ENCODE measurements at regions not wholly inside any gene's neighbourhood (a gene's known extent, or its start where the extent isn't known, plus 50 kb on each side); places are given as distances from the start of the nearest gene placed in this dataset.

DNA sequence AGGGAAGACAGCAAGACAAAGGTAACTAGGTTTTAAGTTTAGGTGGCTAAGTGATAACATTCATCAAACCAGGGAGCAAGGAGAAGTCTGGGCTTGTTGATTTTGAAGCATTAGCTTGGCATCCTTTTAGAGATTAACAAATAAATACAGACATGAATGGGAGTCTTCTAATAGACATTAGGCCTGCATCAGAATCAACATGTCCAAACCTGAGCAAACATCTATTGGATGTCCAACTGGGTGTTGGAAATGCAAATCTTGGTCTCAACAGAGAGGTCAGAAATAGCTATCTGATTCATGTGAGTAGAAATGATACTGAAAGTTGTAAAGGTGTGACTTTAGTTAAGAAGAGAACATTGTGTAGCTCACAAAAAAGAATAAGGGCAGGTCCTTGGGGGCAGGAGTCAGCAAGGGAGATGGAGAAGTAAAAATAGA is 85.5 kb upstream of the RND3 start:
- DNase-seq = no peak

DNA sequence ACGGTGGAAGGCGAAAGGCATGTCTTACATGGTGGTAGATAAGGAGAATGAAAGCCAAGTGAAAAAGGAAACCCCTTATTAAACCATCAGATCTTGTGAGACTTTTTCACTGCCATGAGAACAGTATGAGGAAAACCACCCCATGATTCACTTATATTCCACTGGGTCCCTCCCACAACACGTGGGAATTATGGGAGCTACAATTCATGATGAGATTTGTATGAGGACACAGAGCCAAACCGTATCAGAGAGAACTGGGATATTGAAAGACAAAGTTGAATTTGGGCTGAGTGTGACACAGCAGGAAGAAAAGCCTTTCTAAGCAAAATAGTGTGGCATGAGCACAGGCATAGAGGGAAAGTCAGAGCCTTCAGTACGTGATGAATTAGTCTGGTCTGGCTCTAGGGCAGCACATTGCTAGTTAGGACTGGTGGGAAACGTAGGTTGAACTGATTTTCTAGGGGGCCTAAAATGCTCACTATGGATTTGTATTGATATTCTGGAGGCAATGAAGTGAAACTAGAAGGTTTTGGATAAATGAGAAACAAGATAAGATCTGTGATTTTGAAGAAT is 84.8 kb upstream of the RND3 start:
- DNase-seq = no peak

DNA sequence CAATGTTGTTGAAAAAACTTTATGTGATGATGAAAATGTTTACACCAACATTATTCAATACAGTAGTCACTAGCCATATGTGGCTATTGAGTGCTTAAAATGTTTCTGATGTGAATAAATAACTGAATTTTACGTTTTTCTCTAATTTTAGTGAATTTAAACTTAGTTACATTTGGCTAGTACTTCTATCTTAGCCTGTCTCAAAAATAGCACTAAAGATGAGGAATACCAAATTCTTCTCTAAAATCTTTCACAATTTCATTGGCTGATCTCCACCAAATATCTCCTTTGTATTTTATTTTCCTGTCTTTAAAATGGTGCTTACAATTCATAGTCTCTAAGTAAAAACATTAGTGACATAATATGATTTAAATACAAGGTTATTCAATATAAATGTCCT is 83.7 kb upstream of the RND3 start:
- DNase-seq = no peak

DNA sequence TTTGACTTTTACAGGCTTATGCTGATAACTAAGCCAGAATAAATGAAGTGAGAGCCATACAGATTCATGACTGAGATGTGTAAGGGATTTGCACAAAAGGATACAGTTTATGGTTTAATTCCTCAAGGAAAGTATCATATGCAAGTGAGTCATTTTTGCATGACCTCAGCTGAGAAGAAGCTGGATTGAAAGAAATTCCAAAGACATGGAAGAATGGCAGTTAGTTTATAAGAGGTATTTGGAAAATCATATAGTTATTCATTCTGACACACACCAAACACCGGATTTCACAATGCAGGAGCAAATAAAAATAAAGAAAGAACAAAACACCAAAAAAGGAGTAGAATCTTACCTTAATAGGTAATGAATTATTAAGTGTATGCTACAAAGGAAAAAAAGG is 83.2 kb upstream of the RND3 start:
- no peak for DNase-seq

DNA sequence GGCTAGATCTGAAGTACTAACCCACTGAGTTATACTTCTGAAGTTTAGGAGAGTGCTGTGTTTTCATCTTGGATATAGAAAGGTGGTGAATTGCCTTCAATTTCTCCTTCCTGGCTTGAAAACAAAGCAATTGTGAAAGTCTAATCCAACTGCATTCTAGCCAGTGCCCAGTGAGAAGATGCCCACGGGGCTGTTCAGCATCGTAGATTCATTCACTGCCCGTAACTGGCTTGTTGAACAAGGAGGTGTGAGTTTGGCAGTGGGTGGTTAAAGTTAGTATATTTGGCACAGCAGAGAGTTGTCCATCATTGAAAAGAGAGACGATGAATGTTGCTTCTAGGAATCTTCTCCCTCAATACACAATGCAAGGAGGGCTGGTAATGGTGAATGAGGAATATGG is 82.3 kb upstream of the RND3 start:
- no peak for DNase-seq

DNA sequence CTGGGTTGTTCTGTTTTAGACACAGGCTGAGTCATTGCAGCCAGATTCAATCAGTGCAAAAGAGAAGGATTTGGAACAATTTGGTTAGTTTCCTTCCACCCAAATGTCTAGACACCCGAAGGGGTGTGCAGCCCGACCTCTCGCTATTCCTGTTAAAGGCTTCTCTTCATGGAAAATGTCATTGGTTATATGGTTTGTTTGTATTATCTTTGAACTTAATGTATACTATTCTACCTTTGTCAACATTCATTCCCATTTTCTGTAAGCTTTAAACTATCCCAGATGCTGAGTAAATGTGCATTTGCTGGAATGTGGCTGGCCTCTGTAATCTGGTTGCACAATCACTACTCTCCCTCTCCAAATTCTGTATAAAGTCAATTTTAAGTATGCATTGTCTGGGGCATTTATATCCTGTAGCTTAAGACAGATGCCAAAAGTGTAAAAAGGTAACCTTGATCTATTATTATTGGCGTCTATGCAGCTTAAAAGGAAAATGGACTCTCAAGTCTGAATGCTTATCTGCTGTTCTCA is 80.4 kb upstream of the RND3 start:
- DNase-seq = no peak

DNA sequence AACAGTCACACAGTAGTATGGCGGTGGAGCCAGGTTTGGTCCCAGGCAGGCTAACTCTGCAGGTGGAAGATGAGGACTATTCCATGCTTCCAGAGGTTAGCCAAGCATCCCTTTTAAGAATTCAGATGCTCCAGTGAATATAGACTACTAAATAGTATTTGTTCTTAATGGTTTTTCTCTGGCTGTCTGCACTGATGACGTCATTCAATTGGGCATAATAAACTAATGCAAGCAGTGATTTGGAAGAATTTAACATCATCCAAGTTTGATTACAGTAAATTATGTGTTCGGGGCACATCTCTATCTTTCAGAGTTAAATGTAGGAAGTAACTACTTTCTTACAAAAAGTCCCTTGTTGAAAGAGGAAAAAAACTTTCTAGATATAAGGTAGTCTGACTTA is 78.8 kb upstream of the RND3 start:
- DNase-seq = no peak

DNA sequence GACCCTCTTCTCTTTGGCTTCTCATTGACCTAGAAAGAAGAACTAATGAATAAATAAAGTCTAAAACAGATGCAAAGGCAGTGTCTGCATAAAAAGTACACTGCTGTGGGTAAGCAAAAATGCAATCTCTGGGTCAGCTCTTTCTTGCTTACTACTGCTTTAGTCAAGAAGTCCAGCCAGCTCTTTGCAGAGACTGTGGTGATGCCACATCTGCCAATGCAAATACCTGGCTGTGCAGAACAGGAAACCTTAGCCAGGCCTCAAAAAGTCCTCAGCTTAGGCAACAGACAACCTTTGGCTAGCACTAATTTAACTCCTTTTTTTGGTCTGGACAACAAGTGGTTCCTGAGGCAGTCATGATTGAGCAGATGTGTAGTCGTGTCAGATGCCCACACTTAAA is 73.6 kb upstream of the RND3 start:
- DNase-seq = no peak

DNA sequence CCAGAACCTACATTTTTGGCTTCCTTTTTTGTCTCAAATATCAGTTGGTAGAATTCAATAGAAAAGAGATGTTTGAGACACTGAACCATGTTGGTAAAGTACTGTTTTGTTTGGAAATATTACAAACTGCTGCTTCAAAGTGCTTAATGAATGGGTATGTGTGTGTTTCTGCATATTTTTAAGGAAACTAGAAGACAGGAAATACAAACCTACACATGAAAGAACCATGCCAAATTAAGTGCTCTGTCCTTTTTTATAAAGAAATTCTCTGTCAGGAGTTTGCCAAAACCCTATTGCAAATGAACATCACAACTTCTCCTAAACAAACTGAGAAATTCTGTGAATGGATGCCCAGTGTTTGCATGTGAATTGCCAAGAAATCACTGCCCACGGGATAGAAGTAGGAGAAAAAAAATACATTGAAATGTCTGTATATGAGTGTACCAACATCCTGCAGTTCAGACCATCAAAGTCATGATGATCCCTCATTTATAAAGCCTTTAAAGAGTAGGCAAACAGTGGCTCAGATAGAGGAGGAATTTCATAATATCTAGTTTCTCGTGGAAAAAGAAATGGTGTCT is 69.6 kb upstream of the RND3 start:
- no peak for DNase-seq

DNA sequence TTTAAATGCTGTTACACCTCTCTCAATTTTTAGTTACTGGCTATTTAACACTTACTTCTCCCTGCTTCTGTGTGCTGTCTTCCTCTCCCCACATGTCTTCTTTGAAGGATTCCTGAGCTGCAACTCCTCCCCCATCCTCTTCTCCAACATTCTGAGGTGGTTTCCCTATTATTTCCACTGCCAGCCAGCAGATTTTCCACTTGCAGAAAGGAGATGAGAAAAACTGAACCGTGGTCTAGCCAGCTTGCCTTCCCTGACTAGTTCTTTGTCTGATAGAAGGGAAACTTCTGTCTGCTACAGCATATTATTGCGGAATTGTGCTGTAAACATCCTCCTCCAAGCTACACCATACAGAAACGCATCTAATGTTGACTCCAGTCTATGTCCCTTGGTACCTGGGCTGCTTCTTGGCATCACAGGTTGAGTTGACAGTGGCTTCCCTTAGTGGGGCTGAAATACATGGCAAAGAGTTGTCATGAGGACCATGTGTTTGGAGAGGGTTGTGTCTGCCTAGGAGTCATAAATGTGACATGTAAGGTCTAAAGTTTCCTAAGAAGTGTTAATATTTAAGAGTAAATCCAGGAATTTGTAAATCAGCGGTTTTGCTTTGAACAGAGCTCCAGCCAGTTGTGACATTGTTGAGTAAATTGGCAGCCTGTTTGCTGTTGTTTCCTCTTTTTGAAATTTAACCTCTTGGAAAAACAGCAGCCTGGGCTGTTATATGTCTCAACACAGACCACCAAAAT is 68.3 kb upstream of the RND3 start:
- no peak for DNase-seq

DNA sequence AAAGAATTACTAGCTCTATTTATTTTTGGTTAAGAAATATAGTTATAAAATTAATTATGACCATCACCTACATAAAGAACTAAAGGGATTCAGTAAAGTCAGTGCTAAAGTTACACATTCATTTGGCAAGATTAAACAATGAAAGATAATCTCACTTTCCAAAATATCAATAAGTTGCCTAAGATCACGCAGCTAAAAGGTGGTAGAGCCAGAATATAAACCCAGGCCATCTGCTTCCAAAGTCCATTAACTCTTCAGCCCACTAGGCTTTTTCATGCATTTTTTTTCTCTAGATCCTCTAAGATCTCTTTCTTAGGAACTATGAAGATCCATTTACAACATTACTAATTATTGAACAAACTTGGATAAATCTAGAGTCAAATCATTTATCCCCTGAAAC is 66.6 kb upstream of the RND3 start:
- peak; percentile 55 for DNase-seq

DNA sequence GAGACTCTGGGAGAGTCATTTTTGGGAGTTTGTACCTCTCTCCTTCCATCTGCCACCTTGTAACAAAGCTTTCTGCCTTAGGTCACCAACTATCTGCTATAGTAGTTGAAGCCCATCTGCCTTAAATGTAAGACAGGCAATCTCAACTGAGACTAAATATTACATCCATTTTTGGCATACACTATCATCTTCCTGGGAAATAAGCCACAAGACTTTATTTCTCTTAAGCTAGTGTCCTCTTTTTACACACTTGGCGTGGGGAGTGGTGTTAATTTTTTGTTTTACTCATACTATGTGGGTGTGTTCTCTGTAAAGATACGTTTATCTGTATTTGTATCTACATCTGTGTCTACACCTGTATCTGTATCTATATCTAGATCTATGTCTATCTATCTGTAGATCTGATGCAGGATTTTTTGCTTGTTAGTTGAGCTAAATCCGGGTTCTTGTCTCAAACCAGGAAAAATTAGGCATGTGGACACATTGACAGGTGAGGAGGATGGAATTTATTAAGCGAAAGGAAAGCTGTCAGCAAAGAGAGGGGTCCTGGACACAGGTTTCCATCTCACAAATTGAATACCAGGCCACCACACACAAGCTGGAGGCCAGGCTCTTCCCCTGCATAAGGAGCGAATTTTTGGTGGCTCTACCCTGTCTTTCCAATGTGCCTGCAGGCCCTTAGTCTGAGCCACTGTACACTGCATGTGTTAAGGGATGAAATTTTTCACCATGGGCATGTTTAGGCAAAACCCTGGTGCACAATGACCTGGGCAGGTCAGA is 64.8 kb upstream of the RND3 start:
- DNase-seq = no peak

DNA sequence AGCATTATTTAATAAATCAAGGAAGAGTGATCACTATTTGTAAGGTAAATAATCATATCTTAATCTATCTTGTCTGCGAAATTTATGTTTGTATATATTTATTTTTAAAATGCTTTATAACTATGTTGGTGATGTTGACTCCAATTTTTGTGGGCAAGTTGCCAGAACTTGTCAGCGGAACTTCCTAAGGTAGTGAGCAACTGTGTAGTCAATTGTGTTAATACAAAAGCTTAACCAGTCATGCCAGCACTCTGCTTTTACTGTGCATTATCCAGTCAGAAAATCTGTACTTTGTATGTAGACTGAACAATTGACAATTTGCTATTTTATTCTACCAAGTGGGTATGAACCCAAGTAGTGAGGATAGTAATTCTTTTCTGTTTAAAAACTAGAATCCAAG is 61.9 kb upstream of the RND3 start:
- DNase-seq = no peak

DNA sequence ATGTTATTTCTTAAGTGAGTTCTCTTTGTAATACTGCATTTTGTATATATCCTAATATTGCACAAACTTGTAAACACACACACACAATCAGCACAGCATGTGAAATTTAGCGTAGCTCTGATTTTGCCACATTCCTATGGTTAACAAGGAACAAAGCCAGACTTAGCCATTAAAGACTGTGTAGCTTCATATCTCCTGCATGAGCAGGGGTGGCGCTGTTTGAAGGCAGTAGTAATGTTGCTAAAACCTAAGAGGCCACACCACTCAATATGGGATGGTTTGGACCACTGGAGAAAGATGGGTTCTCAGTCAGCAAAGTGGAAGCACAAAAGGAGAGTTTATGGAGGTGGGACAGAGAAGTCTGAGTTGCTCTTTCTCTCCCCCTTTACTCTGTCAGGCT is 61.1 kb upstream of the RND3 start:
- DNase-seq = no peak

DNA sequence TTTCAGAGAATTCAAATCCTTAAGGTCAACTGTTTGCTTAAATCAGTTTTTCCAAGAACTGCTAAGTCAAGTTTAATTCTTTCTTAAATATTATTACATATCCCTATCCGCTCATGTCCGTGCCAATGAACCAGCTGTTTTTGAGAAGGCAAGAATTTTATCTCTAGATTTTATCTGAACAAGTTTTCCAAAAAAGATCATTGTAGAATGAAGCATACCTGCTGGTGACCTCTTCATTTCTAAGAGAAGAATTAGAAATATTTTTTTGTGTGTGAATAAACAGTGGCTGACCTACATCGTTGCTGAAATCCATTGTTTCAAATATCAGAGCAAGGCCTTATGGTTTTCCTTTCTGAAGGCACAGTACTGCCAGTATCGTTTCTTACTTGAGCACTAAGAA is 58.4 kb upstream of the RND3 start:
- DNase-seq = no peak

DNA sequence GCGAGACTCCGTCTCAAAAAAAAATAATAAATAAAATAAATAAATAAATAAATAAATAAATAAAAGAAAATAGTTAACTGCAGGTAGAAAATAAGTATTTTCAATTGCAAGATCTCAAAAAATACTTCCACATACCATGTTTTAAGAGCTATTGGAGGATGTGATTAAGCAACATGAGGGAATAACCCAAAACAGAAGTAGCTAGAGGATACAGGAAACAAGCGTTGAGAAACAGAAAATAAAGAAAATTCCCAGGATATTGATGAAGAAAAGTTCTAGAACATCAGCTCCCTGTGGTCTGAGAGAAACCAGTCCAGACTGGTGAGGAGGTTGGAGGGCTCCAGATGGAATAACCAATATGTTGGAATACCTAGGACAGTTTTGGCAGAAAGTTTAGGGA is 57.3 kb upstream of the RND3 start:
- DNase-seq = no peak

DNA sequence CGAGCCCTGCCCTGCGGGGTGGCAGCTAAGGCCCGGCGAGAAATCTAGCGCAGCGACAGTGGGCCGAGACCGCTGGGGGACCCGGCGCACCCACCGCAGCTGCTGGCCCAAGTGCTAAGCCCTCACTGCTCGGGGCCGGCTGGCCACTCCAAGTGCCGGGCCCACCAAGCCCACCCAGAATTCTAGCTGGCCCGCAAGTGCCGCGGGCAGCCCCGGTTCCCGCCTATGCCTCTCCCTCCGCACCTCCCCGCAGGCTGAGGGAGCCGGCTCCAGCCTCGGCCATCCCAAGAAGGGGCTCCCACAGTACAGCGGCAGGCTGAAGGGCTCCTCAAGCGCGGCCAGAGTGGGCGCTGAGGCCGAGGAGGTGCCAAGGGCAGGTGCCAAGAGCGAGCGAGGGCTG is 55.2 kb upstream of the RND3 start:
- no peak for DNase-seq

DNA sequence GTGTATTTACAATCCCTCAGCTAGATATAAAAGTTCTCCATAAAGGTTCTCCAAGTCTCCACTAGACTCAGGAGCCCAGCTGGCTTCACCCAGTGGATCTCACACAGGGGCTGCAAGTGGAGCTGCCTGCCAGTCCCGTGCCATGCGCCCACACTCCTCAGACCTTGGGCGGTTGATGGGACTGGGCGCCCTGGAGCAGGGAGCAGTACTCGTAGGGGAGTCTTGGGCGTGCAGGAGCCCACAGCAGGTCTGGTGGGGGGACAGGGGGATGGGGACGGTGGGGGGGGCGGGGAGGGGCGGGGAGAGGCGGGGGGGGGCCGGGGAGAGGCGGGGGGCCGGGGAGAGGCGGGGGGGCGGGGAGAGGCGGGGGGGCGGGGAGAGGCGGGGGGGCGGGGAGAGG is 54.7 kb upstream of the RND3 start:
- no peak for DNase-seq

DNA sequence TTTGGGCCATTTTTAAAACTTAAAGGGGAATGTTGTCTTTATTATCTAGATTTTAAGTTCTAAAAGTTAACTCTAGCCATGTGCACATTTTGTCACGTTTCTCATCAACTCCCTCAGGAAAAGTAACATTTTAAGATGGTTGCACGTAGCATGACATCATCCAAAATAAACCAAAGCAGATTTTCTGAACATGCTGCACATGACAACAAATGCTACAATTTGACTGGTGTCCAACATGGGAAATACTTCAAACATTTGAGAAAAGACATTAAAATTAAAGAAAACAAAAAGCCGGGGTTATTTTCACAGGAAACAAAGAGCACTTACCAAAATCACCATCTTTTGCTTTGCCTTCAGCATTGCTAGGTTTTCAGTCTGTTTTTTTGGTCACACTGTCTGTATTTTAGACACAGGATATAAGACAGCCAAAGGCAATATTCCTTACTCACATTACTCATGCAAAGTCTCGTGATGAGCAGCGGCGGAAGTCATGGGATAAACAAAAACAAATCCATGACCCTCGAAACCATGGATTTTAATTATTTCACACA is 51.3 kb upstream of the RND3 start:
- no peak for DNase-seq

Measured in NCI-H2171 treated with DMSO at 0.1 percent for 48 hours (cell line).